Loucy (cell line): ENCODE measurements at regions not wholly inside any gene's neighbourhood (a gene's known extent, or its start where the extent isn't known, plus 50 kb on each side); places are given as distances from the start of the nearest gene placed in this dataset.

Source experiments
- CTCF ChIP-seq: fragments of 200-600 bp; sonication (generic); conservative IDR thresholded peaks from 2 replicates; pipeline ENCODE4 v1.5.1; 2014; ENCODE audit warnings: mild to moderate bottlenecking, antibody characterized with exemption, low read length
- EZH2phosphoT487 ChIP-seq: fragments of 200-600 bp; IDR thresholded peaks from 2 replicates; pipeline ENCODE4 v1.6.1; 2018; ENCODE audit warnings: antibody characterized with exemption, mild to moderate bottlenecking, moderate library complexity, borderline replicate concordance

- TF ChIP-seq CTCF (no peak), EZH2phosphoT487 (no peak)
These were observed 338.4 kb upstream of the GNPDA2 start for GRCh38 chr4:45064741-45065140.
